ENCODE measurements at regions not wholly inside any gene's neighbourhood (a gene's known extent, or its start where the extent isn't known, plus 50 kb on each side); places are given as distances from the start of the nearest gene placed in this dataset.
"Not testable (repeated sequence)": the region's sequence is repeated elsewhere in the genome, so short reads cannot be mapped to it uniquely, and the experiment has no call there.

DNA sequence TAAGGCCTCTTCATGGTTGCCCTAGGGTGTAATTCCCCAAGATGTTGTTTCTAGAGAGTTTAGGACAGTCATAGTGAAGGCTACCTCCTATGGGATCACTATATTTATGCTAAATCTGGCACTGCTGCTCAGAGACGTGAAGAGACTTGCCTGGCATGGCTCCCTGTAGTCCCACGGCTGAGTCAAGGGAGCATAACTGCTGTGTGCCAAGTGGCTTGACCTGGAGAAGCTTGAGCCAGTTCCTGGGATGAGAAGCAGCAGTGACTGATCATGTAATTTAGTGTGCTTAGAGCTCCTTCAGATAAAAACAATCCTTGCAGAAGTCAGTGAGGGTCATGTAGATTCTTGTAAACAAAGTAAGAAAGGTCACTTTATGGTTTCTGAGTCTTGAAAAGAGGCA, 68.9 kb upstream of the TSPAN2 start:
- H3K36me3 ChIP-seq (ENCODE audit: low read depth, missing control alignments) = no peaks in the 10 kb centered on the region
- DNase-seq = no peak
- H3K4me3 ChIP-seq = no peak overlapping the region
- no peak for TF ChIP-seq POLR2A (IDR thresholded peaks at IDR 0.05)
- TF ChIP-seq, protein P1, sequence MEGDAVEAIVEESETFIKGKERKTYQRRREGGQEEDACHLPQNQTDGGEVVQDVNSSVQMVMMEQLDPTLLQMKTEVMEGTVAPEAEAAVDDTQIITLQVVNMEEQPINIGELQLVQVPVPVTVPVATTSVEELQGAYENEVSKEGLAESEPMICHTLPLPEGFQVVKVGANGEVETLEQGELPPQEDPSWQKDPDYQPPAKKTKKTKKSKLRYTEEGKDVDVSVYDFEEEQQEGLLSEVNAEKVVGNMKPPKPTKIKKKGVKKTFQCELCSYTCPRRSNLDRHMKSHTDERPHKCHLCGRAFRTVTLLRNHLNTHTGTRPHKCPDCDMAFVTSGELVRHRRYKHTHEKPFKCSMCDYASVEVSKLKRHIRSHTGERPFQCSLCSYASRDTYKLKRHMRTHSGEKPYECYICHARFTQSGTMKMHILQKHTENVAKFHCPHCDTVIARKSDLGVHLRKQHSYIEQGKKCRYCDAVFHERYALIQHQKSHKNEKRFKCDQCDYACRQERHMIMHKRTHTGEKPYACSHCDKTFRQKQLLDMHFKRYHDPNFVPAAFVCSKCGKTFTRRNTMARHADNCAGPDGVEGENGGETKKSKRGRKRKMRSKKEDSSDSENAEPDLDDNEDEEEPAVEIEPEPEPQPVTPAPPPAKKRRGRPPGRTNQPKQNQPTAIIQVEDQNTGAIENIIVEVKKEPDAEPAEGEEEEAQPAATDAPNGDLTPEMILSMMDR (IDR thresholded peaks at IDR 0.05) = no peak
- intact Hi-C loops (cut with DNase I; ENCODE audit: low total_unique reads) = no loop called here
- no peak overlapping the region for H3K27ac ChIP-seq
- WGBS, 2 donors = 45 to 53% methylated on average over 2 of the region's 2 CpGs
- peaks cover 8% of the 10 kb centered on the region for H3K4me1 ChIP-seq
- no peaks in the 10 kb centered on the region for H3K9me3 ChIP-seq
- no peaks in the 10 kb centered on the region for H3K27me3 ChIP-seq

DNA sequence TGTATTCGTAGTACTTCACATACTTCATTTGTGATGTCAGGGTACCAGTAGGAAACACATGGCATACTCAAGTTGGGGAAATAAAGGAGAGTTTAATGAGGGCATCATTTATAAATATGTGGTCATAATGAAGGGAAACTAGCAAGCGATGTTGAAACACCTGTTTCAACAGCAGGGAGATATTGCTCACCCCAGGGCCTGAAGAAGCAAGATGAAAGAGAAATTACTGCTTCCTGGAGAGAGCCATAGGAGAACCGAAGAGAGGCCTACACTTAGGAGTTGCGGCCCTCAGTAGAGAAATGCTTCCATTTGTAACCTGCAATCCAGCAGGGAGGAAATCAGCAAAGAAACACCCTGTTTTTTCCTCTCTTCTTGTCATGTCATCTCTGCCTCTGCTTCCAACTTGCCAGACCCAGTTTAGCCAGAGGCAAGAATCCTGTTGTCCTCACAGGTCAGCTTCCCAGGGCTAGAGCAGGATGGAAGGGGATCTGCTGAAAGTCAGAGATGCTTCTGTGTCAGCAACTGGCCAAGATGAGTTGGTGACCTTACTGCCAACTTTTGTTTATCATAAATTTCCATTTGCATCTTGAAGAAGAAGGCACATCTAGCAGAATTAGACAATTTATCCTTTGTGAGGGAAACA, 67.6 kb upstream of the TSPAN2 start:
- Histone ChIP-seq H3K27ac (no peak overlapping the region), H3K4me1 (peaks cover 8% of the 10 kb centered on the region), H3K27me3 (no peaks in the 10 kb centered on the region), H3K36me3 (ENCODE audit: low read depth, missing control alignments) (no peaks in the 10 kb centered on the region), H3K4me3 (no peak overlapping the region), H3K9me3 (no peaks in the 10 kb centered on the region)
- 92 to 93% methylated on average over 4 of the region's 4 CpGs for WGBS, 2 donors
- intact Hi-C loops (cut with DNase I; ENCODE audit: low total_unique reads) = no loop called here
- no peak for DNase-seq
- TF ChIP-seq, protein P1 (IDR thresholded peaks at IDR 0.05) = no peak
- no peak for TF ChIP-seq POLR2A (IDR thresholded peaks at IDR 0.05)

DNA sequence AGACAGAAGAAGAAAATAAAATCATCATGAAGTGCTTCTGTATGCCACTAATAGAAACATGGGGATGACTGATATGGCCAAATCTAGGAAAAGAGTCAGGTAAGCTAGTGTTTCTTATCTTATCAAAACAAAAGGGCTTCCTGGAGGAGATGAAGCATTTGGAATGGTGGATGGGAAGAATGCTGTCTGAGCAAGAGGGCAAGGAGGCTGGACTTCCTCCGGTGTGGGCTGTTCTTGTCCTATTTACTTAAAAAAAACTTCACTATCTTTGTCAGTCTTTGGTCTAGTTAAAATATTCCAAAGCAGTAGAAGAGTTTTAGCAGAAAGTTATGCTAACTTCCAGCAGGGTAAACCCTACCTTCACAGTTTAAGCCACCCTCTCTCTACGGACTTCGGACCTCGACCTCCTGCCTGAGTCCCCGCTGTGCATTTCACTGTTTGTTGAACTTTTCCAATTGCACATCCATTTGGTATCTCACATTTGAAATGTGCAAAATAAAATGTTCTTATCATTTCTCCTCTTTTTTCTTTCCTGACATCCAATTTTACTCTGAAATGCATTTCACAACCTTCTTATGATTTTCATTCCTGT, 64.8 kb upstream of the TSPAN2 start:
- intact Hi-C loops (cut with DNase I; ENCODE audit: low total_unique reads) = no loop called here
- Histone ChIP-seq H3K27ac (no peak overlapping the region), H3K4me3 (no peak overlapping the region), H3K36me3 (ENCODE audit: low read depth, missing control alignments) (no peaks in the 10 kb centered on the region), H3K4me1 (peaks cover 8% of the 10 kb centered on the region), H3K9me3 (no peaks in the 10 kb centered on the region), H3K27me3 (no peaks in the 10 kb centered on the region)
- DNase-seq = no peak
- 92 to 94% methylated on average over 5 of the region's 5 CpGs for WGBS, 2 donors
- TF ChIP-seq, protein P1 (IDR thresholded peaks at IDR 0.05) = no peak
- no peak for TF ChIP-seq POLR2A (IDR thresholded peaks at IDR 0.05)

DNA sequence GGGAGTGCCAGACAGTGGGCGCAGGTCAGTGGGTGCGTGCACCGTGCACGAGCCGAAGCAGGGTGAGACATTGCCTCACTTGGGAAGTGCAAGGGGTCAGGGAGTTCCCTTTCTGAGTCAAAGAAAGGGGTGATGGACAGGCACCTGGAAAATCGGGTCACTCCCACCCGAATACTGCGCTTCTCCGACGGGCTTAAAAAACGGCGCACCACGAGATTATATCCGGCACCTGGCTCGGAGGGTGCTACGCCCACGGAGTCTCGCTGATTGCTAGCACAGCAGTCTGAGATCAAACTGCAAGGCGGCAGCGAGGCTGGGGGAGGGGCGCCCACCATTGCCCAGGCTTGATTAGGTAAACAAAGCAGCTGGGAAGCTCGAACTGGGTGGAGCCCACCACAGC, 58.6 kb upstream of the TSPAN2 start:
- DNase-seq; intact Hi-C loops (cut with DNase I; ENCODE audit: low total_unique reads); H3K36me3 ChIP-seq (ENCODE audit: low read depth, missing control alignments); H3K9me3 ChIP-seq; H3K4me1 ChIP-seq; H3K27ac ChIP-seq; H3K4me3 ChIP-seq; H3K27me3 ChIP-seq: not testable (repeated sequence)
- 14 to 28% methylated on average over 18 to 19 of the region's 22 CpGs for WGBS, 2 donors

DNA sequence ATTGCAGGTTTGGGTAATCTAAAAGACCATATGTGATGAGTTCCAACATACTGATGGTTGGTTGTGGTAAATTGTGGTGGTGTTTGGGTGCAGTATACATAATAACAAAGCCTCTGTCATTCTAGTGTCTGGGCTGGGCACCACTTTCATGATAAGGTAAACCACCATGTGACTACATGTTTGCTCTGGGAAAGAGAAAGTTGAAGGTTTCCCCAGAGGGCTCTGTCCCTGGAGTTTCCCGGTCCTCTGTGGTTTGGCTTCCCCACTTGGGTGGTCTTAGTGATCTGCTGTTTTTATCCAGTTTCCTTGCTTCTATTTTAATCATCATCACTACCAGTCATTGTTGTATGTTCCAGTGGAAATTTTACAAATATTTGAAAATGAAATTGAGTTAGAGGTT, 55.9 kb upstream of the TSPAN2 start:
- WGBS, 2 donors = 74 to 78% methylated on average over 1 of the region's 1 CpG
- Histone ChIP-seq H3K36me3 (ENCODE audit: low read depth, missing control alignments) (no peaks in the 10 kb centered on the region), H3K4me1 (no peaks in the 10 kb centered on the region), H3K27me3 (no peaks in the 10 kb centered on the region), H3K27ac (no peak overlapping the region), H3K4me3 (no peak overlapping the region), H3K9me3 (no peaks in the 10 kb centered on the region)
- no peak for DNase-seq
- intact Hi-C loops (cut with DNase I; ENCODE audit: low total_unique reads) = no loop called here
- TF ChIP-seq, protein P1 (IDR thresholded peaks at IDR 0.05) = no peak
- TF ChIP-seq POLR2A (IDR thresholded peaks at IDR 0.05) = no peak

Data from testis (tissue), 2 donors.